IMR-90 (cell line): ENCODE measurements at regions not wholly inside any gene's neighbourhood (a gene's known extent, or its start where the extent isn't known, plus 50 kb on each side); places are given as distances from the start of the nearest gene placed in this dataset.

Experiments
- ATAC-seq: fragments of 200-7000 bp; cut with Tn5 transposase; 2 replicates; pipeline ENCODE4 v1.9.1; 2020; ENCODE audit warnings: low read depth, mild to moderate bottlenecking, moderate library complexity
- BruUV-seq: library from RNA; stranded (reverse); fragments of 400-500 nt; replicated peaks from 2 replicates; lab custom pipeline; 2021; lab: Mats Ljungman, UMichigan
- CTCF ChIA-PET: fragments of 300-600 bp; formaldehyde crosslinking; extraction: SDS; loops from one replicate; lab custom pipeline; 2021; ENCODE audit warnings: antibody characterized with exemption; lab: Yijun Ruan, JAX
- POLR2A ChIA-PET: fragments of 300-600 bp; sonication (Branson Sonifier 250); formaldehyde crosslinking; loops from one replicate; lab custom pipeline; 2022; ENCODE audit warnings: antibody characterized with exemption; ENCODE audit not compliant: unreplicated experiment; lab: Charles Lee
- DNase-seq: peaks from one replicate; pipeline ENCODE4 v3.0.0; 2013
- H2AFZ ChIP-seq: replicated peaks from 2 replicates; pipeline ENCODE3; 2013; ENCODE audit warnings: low read length, mild to moderate bottlenecking; ENCODE audit not compliant: poor library complexity
- H2AK5ac ChIP-seq: 2 replicates; pipeline ENCODE4 v1.6.1; 2013; ENCODE audit warnings: low read depth, low read length, inconsistent platforms
- H2AK9ac ChIP-seq: replicated peaks from 2 replicates; pipeline ENCODE3; 2013; ENCODE audit warnings: mild to moderate bottlenecking, low read depth, low read length, moderate library complexity; ENCODE audit not compliant: poor library complexity
- H2BK120ac ChIP-seq: 2 replicates; pipeline ENCODE4 v1.6.1; 2013; ENCODE audit warnings: low read depth, low read length, inconsistent platforms
- H2BK15ac ChIP-seq: 3 replicates; pipeline ENCODE4 v1.6.1; 2013; ENCODE audit warnings: low read depth, low read length, inconsistent platforms
- H2BK20ac ChIP-seq: 2 replicates; pipeline ENCODE4 v1.6.1; 2013; ENCODE audit warnings: low read depth, mild to moderate bottlenecking, inconsistent platforms, low read length, moderate library complexity
- H2BK5ac ChIP-seq: 2 replicates; pipeline ENCODE4 v1.6.1; 2013; ENCODE audit warnings: mild to moderate bottlenecking, low read depth, low read length, inconsistent platforms; ENCODE audit not compliant: poor library complexity, severe bottlenecking
- H3K14ac ChIP-seq: replicated peaks from 2 replicates; pipeline ENCODE4 v1.6.1; 2013; ENCODE audit warnings: low read depth, low read length, inconsistent platforms
- H3K18ac ChIP-seq: 2 replicates; pipeline ENCODE4 v1.6.1; 2013; ENCODE audit warnings: low read depth, low read length, control low read depth
- H3K23ac ChIP-seq: 2 replicates; pipeline ENCODE4 v1.6.1; 2013; ENCODE audit warnings: low read depth, low read length, inconsistent platforms
- H3K27ac ChIP-seq: 2 replicates; pipeline ENCODE4 v1.5.1; 2013; ENCODE audit warnings: mild to moderate bottlenecking, control low read depth, low read length; ENCODE audit not compliant: insufficient read depth
- H3K27me3 ChIP-seq: 2 replicates; pipeline ENCODE4 v1.6.1; 2013; ENCODE audit warnings: low read length; ENCODE audit not compliant: control insufficient read depth, insufficient read depth
- H3K36me3 ChIP-seq: 2 replicates; pipeline ENCODE4 v1.6.1; 2013; ENCODE audit warnings: low read length, mixed read lengths; ENCODE audit not compliant: control insufficient read depth, insufficient read depth
- H3K4ac ChIP-seq: 2 replicates; pipeline ENCODE4 v1.6.1; 2013; ENCODE audit warnings: low read depth, low read length, inconsistent platforms
- H3K4me1 ChIP-seq: 2 replicates; pipeline ENCODE4 v1.6.1; 2013; ENCODE audit warnings: low read length, mixed read lengths; ENCODE audit not compliant: control insufficient read depth, insufficient read depth
- H3K4me2 ChIP-seq: 2 replicates; pipeline ENCODE4 v1.6.1; 2013; ENCODE audit warnings: low read depth, mild to moderate bottlenecking, control low read depth, low read length, moderate library complexity
- H3K4me3 ChIP-seq: 2 replicates; pipeline ENCODE4 v1.5.1; 2013; ENCODE audit warnings: low read depth, mild to moderate bottlenecking, control low read depth, low read length, moderate library complexity; ENCODE audit not compliant: insufficient read depth
- H3K56ac ChIP-seq: 2 replicates; pipeline ENCODE4 v1.6.1; 2013; ENCODE audit warnings: low read length, inconsistent platforms; ENCODE audit not compliant: insufficient read depth; ENCODE audit errors: extremely low read depth
- H3K79me1 ChIP-seq, 2 experiments: 2 replicates each; pipeline ENCODE4 v1.6.1; 2013; ENCODE audit warnings: low read length in 2 of 2, inconsistent platforms in 1 of 2, low read depth in 1 of 2
- H3K9ac ChIP-seq: 2 replicates; pipeline ENCODE4 v1.6.1; 2013; ENCODE audit warnings: low read depth, low read length, control low read depth
- H3K9me1 ChIP-seq: 2 replicates; pipeline ENCODE4 v1.6.1; 2013; ENCODE audit warnings: low read length, inconsistent platforms; ENCODE audit not compliant: insufficient read depth
- H3K9me3 ChIP-seq: 2 replicates; pipeline ENCODE4 v1.6.1; 2013; ENCODE audit warnings: low read length; ENCODE audit not compliant: control insufficient read depth, insufficient read depth
- H4K20me1 ChIP-seq: 2 replicates; pipeline ENCODE4 v1.6.1; 2013; ENCODE audit warnings: low read length, inconsistent platforms; ENCODE audit not compliant: insufficient read depth
- H4K5ac ChIP-seq: 2 replicates; pipeline ENCODE4 v1.6.1; 2013; ENCODE audit warnings: mild to moderate bottlenecking, low read depth, low read length, control low read depth
- H4K8ac ChIP-seq, 2 experiments: 2 replicates each; pipeline ENCODE4 v1.6.1; 2013; ENCODE audit warnings: low read depth in 2 of 2, low read length in 2 of 2, control low read depth in 1 of 2, inconsistent platforms in 1 of 2
- H4K91ac ChIP-seq: 2 replicates; pipeline ENCODE4 v1.6.1; 2013; ENCODE audit warnings: low read depth, low read length, inconsistent platforms; ENCODE audit not compliant: insufficient read depth
- BHLHE40 ChIP-seq: fragments of 150-350 bp; IDR thresholded peaks from 2 replicates; pipeline ENCODE4 v1.6.1; 2016; ENCODE audit warnings: mild to moderate bottlenecking, low read depth, low read length
- CEBPB ChIP-seq: IDR thresholded peaks from 2 replicates; pipeline ENCODE4 v1.6.1; 2012; ENCODE audit warnings: low read depth, low read length, improper control_type of control experiment
- CHD1 ChIP-seq: IDR thresholded peaks from 2 replicates; pipeline ENCODE4 v1.6.1; 2012; ENCODE audit warnings: low read depth, low read length, improper control_type of control experiment
- FOS ChIP-seq: fragments of 150-350 bp; IDR thresholded peaks from 2 replicates; pipeline ENCODE4 v1.6.1; 2016; ENCODE audit warnings: low read depth, low read length
- MAFK ChIP-seq: IDR thresholded peaks from 2 replicates; pipeline ENCODE4 v1.6.1; 2012; ENCODE audit warnings: low read depth, low read length, improper control_type of control experiment
- MAZ ChIP-seq: IDR thresholded peaks from 2 replicates; pipeline ENCODE4 v1.6.1; 2012; ENCODE audit warnings: low read depth, mild to moderate bottlenecking, low read length, improper control_type of control experiment, moderate library complexity, borderline replicate concordance
- MXI1 ChIP-seq: IDR thresholded peaks from 2 replicates; pipeline ENCODE4 v1.6.1; 2012; ENCODE audit warnings: low read depth, mild to moderate bottlenecking, low read length, moderate library complexity, borderline replicate concordance
- NFE2L2 ChIP-seq: fragments of 150-350 bp; IDR thresholded peaks from 2 replicates; pipeline ENCODE4 v1.6.1; 2016; ENCODE audit warnings: low read depth, mild to moderate bottlenecking, low read length
- POLR2A ChIP-seq: IDR thresholded peaks from 2 replicates; pipeline ENCODE4 v1.6.1; 2012; ENCODE audit warnings: mild to moderate bottlenecking, low read depth, low read length
- RAD21 ChIP-seq: IDR thresholded peaks from 2 replicates; pipeline ENCODE4 v1.6.1; 2012; ENCODE audit warnings: low read length, improper control_type of control experiment
- RCOR1 ChIP-seq: IDR thresholded peaks from 2 replicates; pipeline ENCODE4 v1.6.1; 2012; ENCODE audit warnings: mild to moderate bottlenecking, low read length, improper control_type of control experiment; ENCODE audit not compliant: insufficient replicate concordance
- RFX5 ChIP-seq: IDR thresholded peaks from 2 replicates; pipeline ENCODE4 v1.8.0; 2012; ENCODE audit warnings: low read depth, mild to moderate bottlenecking, low read length, moderate library complexity
- SMC3 ChIP-seq: fragments of 150-350 bp; IDR thresholded peaks from 2 replicates; pipeline ENCODE4 v1.6.1; 2016; ENCODE audit warnings: low read depth, mild to moderate bottlenecking, antibody characterized with exemption, low read length, moderate library complexity
- USF2 ChIP-seq: fragments of 150-350 bp; IDR thresholded peaks from 2 replicates; pipeline ENCODE4 v1.6.1; 2017; ENCODE audit warnings: mild to moderate bottlenecking, antibody characterized with exemption, low read length, low read depth
- WGBS, 2 experiments: methylation state at CpG; one replicate each; pipeline versions ENCODE4 v1.1.5 to v1.1.7; 2013; ENCODE audit warnings: missing lambda C conversion rate in 2 of 2; ENCODE audit not compliant: insufficient read length in 1 of 2; ENCODE audit errors: extremely low coverage in 2 of 2; 5-methylcytosine and 5-hydroxymethylcytosine counted together
- dilution Hi-C: fragments of 300-500 bp; cut with HindIII; formaldehyde crosslinking; loops from one replicate; pipeline ENCODE4 v1.14.3; 2018; ENCODE audit warnings: low sequenced_read_pairs; ENCODE audit not compliant: unreplicated experiment
- in situ Hi-C: fragments of 300-500 bp; cut with MboI; formaldehyde crosslinking; loops from 3 replicates; pipeline ENCODE4 v1.14.3; 2019; ENCODE audit warnings: low sequenced_read_pairs, inconsistent platforms, mixed read lengths
- intact Hi-C: fragments of 100-400 bp; cut with micrococcal nuclease; formaldehyde crosslinking; loops from 2 replicates; pipeline ENCODE4 v1.10.0; 2022
- TF ChIP-seq, protein P1 (sequence below): conservative IDR thresholded peaks from 2 replicates; pipeline ENCODE4 v1.5.1; 2012; ENCODE audit warnings: mild to moderate bottlenecking, low read depth, low read length, improper control_type of control experiment
- TF ChIP-seq, protein P2 (sequence below): fragments of 150-350 bp; IDR thresholded peaks from 2 replicates; pipeline ENCODE4 v1.6.1; 2016; ENCODE audit warnings: low read depth, mild to moderate bottlenecking, low read length, moderate library complexity, borderline replicate concordance

DNA sequence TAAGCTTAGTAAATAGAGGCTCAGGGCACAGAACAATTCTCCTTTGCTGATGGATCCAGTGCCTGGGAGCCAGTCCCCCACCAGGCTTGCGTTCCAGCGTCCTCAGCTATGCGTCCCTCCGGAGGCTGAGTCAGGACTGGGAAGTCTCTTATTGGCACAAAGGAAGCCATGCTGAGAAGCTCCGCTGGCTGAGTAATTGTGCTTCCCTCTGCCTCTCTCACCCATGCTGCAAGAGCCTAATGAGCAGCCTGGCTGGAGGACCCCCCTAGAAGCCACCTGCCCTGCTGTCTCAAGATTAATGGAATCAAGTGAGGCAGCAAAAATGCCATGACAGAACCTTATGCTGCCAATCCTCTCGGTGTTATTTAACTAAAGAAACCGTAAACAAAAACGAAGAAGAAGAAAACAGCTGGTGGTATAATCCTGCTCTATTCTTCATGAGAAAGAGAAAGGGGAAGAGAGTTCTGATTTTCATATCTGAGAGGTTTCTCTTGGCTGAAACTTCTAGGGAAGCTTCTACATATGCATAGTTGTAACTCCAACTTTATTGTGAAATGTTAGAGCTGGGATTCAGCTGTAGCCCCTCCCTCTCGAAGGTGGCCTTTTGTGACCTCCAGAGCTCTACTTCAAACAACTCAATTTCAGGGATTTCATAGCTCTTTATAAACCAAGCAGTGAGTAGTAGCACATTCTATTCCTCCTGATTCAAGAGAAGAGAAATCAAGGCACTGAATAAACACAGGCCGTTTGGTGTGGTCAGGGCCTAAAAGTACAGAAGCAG is 185.4 kb upstream of the SEMA6A start:
- intact Hi-C loops: no loop called here
- Histone ChIP-seq H3K14ac (no peak overlapping the region), H2AK9ac (no peak overlapping the region), H4K20me1 (no peaks in the 10 kb centered on the region), H4K8ac (no peak overlapping the region), H3K18ac (no peak overlapping the region), H3K56ac (no peak overlapping the region), H3K27ac (no peak overlapping the region), H3K9ac (no peak overlapping the region), H4K5ac (no peak overlapping the region), H3K4me3 (no peak overlapping the region), H3K36me3 (no peaks in the 10 kb centered on the region), H2BK120ac (no peak overlapping the region), H2AFZ (no peak overlapping the region), H3K4me1 (no peaks in the 10 kb centered on the region), H2BK5ac (no peak overlapping the region), H2AK5ac (no peak overlapping the region), H2BK20ac (no peak overlapping the region), H3K27me3 (no peaks in the 10 kb centered on the region), H3K9me1 (no peaks in the 10 kb centered on the region), H4K91ac (no peak overlapping the region), H3K4ac (no peak overlapping the region), H3K4me2 (no peak overlapping the region), H3K79me1 (no peaks in the 10 kb centered on the region), H3K9me3 (peaks cover 5% of the 10 kb centered on the region; the same call in 1 of the 2 replicates), H2BK15ac (no peak overlapping the region), H3K23ac (no peak overlapping the region)
- TF ChIP-seq POLR2A (no peak), SMC3 (no peak), USF2 (no peak), MXI1 (no peak), RAD21 (no peak), MAFK (no peak), MAZ (no peak), NFE2L2 (no peak), CHD1 (no peak), BHLHE40 (no peak), RCOR1 (no peak), FOS (no peak), RFX5 (no peak), CEBPB (no peak)
- TF ChIP-seq, protein P1, sequence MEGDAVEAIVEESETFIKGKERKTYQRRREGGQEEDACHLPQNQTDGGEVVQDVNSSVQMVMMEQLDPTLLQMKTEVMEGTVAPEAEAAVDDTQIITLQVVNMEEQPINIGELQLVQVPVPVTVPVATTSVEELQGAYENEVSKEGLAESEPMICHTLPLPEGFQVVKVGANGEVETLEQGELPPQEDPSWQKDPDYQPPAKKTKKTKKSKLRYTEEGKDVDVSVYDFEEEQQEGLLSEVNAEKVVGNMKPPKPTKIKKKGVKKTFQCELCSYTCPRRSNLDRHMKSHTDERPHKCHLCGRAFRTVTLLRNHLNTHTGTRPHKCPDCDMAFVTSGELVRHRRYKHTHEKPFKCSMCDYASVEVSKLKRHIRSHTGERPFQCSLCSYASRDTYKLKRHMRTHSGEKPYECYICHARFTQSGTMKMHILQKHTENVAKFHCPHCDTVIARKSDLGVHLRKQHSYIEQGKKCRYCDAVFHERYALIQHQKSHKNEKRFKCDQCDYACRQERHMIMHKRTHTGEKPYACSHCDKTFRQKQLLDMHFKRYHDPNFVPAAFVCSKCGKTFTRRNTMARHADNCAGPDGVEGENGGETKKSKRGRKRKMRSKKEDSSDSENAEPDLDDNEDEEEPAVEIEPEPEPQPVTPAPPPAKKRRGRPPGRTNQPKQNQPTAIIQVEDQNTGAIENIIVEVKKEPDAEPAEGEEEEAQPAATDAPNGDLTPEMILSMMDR: no peak
- TF ChIP-seq, protein P2, sequence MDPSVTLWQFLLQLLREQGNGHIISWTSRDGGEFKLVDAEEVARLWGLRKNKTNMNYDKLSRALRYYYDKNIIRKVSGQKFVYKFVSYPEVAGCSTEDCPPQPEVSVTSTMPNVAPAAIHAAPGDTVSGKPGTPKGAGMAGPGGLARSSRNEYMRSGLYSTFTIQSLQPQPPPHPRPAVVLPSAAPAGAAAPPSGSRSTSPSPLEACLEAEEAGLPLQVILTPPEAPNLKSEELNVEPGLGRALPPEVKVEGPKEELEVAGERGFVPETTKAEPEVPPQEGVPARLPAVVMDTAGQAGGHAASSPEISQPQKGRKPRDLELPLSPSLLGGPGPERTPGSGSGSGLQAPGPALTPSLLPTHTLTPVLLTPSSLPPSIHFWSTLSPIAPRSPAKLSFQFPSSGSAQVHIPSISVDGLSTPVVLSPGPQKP: no peak
- ATAC-seq (no peak), DNase-seq (no peak)
- no CpG with 5 or more reads among the region's 10 CpGs for WGBS, 2 experiments
- dilution Hi-C loops: no loop called here
- POLR2A ChIA-PET: interaction anchor here (0.6 kb wide), 1 partner anchor 14 kb away, joined by 8 read pairs; no protein-coding TSS in a partner anchor
- BruUV-seq: no TSS peak
- in situ Hi-C loops: no loop called here
- CTCF ChIA-PET: interaction anchor here (0.7 kb wide), 1 partner anchor 1002 kb away, joined by 3 read pairs; no protein-coding TSS in a partner anchor
